SJSA1 (cell line): ENCODE measurements at regions not wholly inside any gene's neighbourhood (a gene's known extent, or its start where the extent isn't known, plus 50 kb on each side); places are given as distances from the start of the nearest gene placed in this dataset.

ENCODE experiments used
- DNase-seq, 2 experiments: peaks; one replicate each; pipeline ENCODE4 v3.0.0-alpha.2; 2015 to 2020; ENCODE audit warnings: low spot score in 2 of 2, low read depth in 1 of 2
- H3K27ac ChIP-seq: fragments of 250-450 bp; sonication (Bioruptor Pico); 2 replicates; pipeline ENCODE4 v1.5.1; 2020; ENCODE audit warnings: mild to moderate bottlenecking, moderate library complexity
- H3K27me3 ChIP-seq: fragments of 250-450 bp; sonication (Bioruptor Pico); replicated peaks from 2 replicates; pipeline ENCODE4 v1.5.1; 2020; ENCODE audit warnings: mild to moderate bottlenecking, moderate library complexity
- H3K36me3 ChIP-seq: fragments of 250-450 bp; sonication (Bioruptor Pico); 2 replicates; pipeline ENCODE4 v1.5.1; 2020; ENCODE audit warnings: mild to moderate bottlenecking
- H3K4me1 ChIP-seq: fragments of 250-450 bp; sonication (Bioruptor Pico); replicated peaks from 2 replicates; pipeline ENCODE4 v1.6.1; 2021; ENCODE audit warnings: mild to moderate bottlenecking
- H3K4me3 ChIP-seq: fragments of 250-450 bp; sonication (Bioruptor Pico); 2 replicates; pipeline ENCODE4 v1.5.1; 2020; ENCODE audit warnings: mild to moderate bottlenecking
- H3K9me3 ChIP-seq: fragments of 250-450 bp; sonication (Bioruptor Pico); replicated peaks from 2 replicates; pipeline ENCODE4 v1.5.1; 2020; ENCODE audit warnings: mild to moderate bottlenecking

- H3K36me3 ChIP-seq: no peaks in the 10 kb centered on the region
- no peak overlapping the region for H3K27ac ChIP-seq
- no peak overlapping the region for H3K4me3 ChIP-seq
- H3K27me3 ChIP-seq: peaks cover 8% of the 10 kb centered on the region; the same call in 1 of the 2 replicates
- no peak for DNase-seq
- no peaks in the 10 kb centered on the region for H3K4me1 ChIP-seq
- H3K9me3 ChIP-seq: no peaks in the 10 kb centered on the region
Measured at GRCh38 chr2:204032301-204032700, 95.7 kb downstream of the ICOS start.

- Histone ChIP-seq H3K4me3 (no peak overlapping the region), H3K36me3 (no peaks in the 10 kb centered on the region), H3K9me3 (no peaks in the 10 kb centered on the region), H3K4me1 (no peaks in the 10 kb centered on the region), H3K27me3 (peaks cover 8% of the 10 kb centered on the region; the same call in 1 of the 2 replicates), H3K27ac (no peak overlapping the region)
- DNase-seq: no peak
Measured at GRCh38 chr2:204033611-204034495, 97.3 kb downstream of the ICOS start.

GRCh38 chr2:204036706-204037105 is 100.1 kb downstream of the ICOS start:
- H3K4me1 ChIP-seq: no peaks in the 10 kb centered on the region
- no peak overlapping the region for H3K4me3 ChIP-seq

GRCh38 chr2:204037286-204037685 is 100.7 kb downstream of the ICOS start:
- Histone ChIP-seq H3K27me3 (peaks cover 8% of the 10 kb centered on the region; the same call in 1 of the 2 replicates), H3K36me3 (no peaks in the 10 kb centered on the region), H3K9me3 (no peaks in the 10 kb centered on the region), H3K27ac (no peak overlapping the region), H3K4me3 (no peak overlapping the region), H3K4me1 (no peaks in the 10 kb centered on the region)
- no peak for DNase-seq

More at GRCh38 chr2:204036706-204037105, 100.1 kb downstream of the ICOS start:
- peaks cover 8% of the 10 kb centered on the region; the same call in 1 of the 2 replicates for H3K27me3 ChIP-seq
- DNase-seq: no peak
- H3K9me3 ChIP-seq: no peaks in the 10 kb centered on the region
- H3K27ac ChIP-seq: no peak overlapping the region
- H3K36me3 ChIP-seq: no peaks in the 10 kb centered on the region

GRCh38 chr2:204039298-204039838 is 102.8 kb downstream of the ICOS start:
- H3K4me1 ChIP-seq: no peaks in the 10 kb centered on the region
- no peaks in the 10 kb centered on the region for H3K36me3 ChIP-seq
- DNase-seq: no peak
- H3K27me3 ChIP-seq: no peaks in the 10 kb centered on the region; the same call in 1 of the 2 replicates
- H3K9me3 ChIP-seq: no peaks in the 10 kb centered on the region
- no peak overlapping the region for H3K27ac ChIP-seq
- H3K4me3 ChIP-seq: no peak overlapping the region

- no peaks in the 10 kb centered on the region; the same call in 1 of the 2 replicates for H3K27me3 ChIP-seq
- DNase-seq: no peak
- H3K27ac ChIP-seq: no peak overlapping the region
- H3K9me3 ChIP-seq: no peaks in the 10 kb centered on the region
- H3K36me3 ChIP-seq: no peaks in the 10 kb centered on the region
- no peak overlapping the region for H3K4me3 ChIP-seq
- H3K4me1 ChIP-seq: no peaks in the 10 kb centered on the region
Measured at GRCh38 chr2:204040016-204040415, 103.5 kb downstream of the ICOS start.

GRCh38 chr2:204042401-204042800 is 105.8 kb downstream of the ICOS start:
- DNase-seq: no peak
- Histone ChIP-seq H3K9me3 (no peaks in the 10 kb centered on the region), H3K27ac (no peak overlapping the region), H3K4me3 (no peak overlapping the region), H3K27me3 (no peaks in the 10 kb centered on the region; the same call in 1 of the 2 replicates), H3K4me1 (no peaks in the 10 kb centered on the region), H3K36me3 (no peaks in the 10 kb centered on the region)

- Histone ChIP-seq H3K36me3 (no peaks in the 10 kb centered on the region), H3K4me3 (no peak overlapping the region), H3K27me3 (0 out of 2 replicates have a peak, but pooled peaks cover 4% of the 10 kb centered on the region), H3K4me1 (no peaks in the 10 kb centered on the region), H3K27ac (no peak overlapping the region), H3K9me3 (no peaks in the 10 kb centered on the region)
- DNase-seq: no peak
Measured at GRCh38 chr2:204046145-204046544, 109.6 kb downstream of the ICOS start.

GRCh38 chr2:204049635-204050034 is 113.1 kb downstream of the ICOS start:
- Histone ChIP-seq H3K27ac (no peak overlapping the region), H3K4me1 (no peaks in the 10 kb centered on the region), H3K4me3 (no peak overlapping the region), H3K9me3 (no peaks in the 10 kb centered on the region), H3K36me3 (no peaks in the 10 kb centered on the region), H3K27me3 (peaks cover 9% of the 10 kb centered on the region; the same call in 1 of the 2 replicates)
- DNase-seq: no peak

- DNase-seq: no peak
- Histone ChIP-seq H3K4me3 (no peak overlapping the region), H3K27me3 (peaks cover 12% of the 10 kb centered on the region; the same call in 1 of the 2 replicates), H3K9me3 (no peaks in the 10 kb centered on the region), H3K27ac (no peak overlapping the region), H3K36me3 (no peaks in the 10 kb centered on the region), H3K4me1 (no peaks in the 10 kb centered on the region)
Measured at GRCh38 chr2:204050681-204051080, 114.1 kb downstream of the ICOS start.

- Histone ChIP-seq H3K9me3 (no peaks in the 10 kb centered on the region), H3K27ac (no peak overlapping the region), H3K27me3 (peaks cover 12% of the 10 kb centered on the region; the same call in 1 of the 2 replicates), H3K4me1 (no peaks in the 10 kb centered on the region), H3K4me3 (no peak overlapping the region), H3K36me3 (no peaks in the 10 kb centered on the region)
- no peak for DNase-seq
Measured at GRCh38 chr2:204051476-204051875, 114.9 kb downstream of the ICOS start.

- Histone ChIP-seq H3K9me3 (no peaks in the 10 kb centered on the region), H3K36me3 (no peaks in the 10 kb centered on the region), H3K27ac (no peak overlapping the region), H3K4me1 (no peaks in the 10 kb centered on the region), H3K4me3 (no peak overlapping the region), H3K27me3 (peaks cover 12% of the 10 kb centered on the region; the same call in 1 of the 2 replicates)
- no peak for DNase-seq
Measured at GRCh38 chr2:204051984-204052556, 115.5 kb downstream of the ICOS start.

GRCh38 chr2:204059016-204059415 is 122.5 kb downstream of the ICOS start:
- H3K4me1 ChIP-seq: no peaks in the 10 kb centered on the region

GRCh38 chr2:204060841-204061240 is 124.3 kb downstream of the ICOS start:
- Histone ChIP-seq H3K4me3 (no peak overlapping the region), H3K9me3 (no peaks in the 10 kb centered on the region), H3K27me3 (peaks cover 6% of the 10 kb centered on the region; the same call in 1 of the 2 replicates)

More at GRCh38 chr2:204059016-204059415, 122.5 kb downstream of the ICOS start:
- Histone ChIP-seq H3K36me3 (no peaks in the 10 kb centered on the region), H3K27ac (no peak overlapping the region), H3K4me3 (no peak overlapping the region), H3K27me3 (peaks cover 9% of the 10 kb centered on the region; the same call in 1 of the 2 replicates), H3K9me3 (no peaks in the 10 kb centered on the region)
- no peak for DNase-seq

More at GRCh38 chr2:204060841-204061240, 124.3 kb downstream of the ICOS start:
- H3K36me3 ChIP-seq: no peaks in the 10 kb centered on the region
- no peak overlapping the region for H3K27ac ChIP-seq
- no peaks in the 10 kb centered on the region for H3K4me1 ChIP-seq
- no peak for DNase-seq
